Left hindlimb (tissue), 1 donor: ENCODE measurements at regions not wholly inside any gene's neighbourhood (a gene's known extent, or its start where the extent isn't known, plus 50 kb on each side); places are given as distances from the start of the nearest gene placed in this dataset.
"Not testable (repeated sequence)": the region's sequence is repeated elsewhere in the genome, so short reads cannot be mapped to it uniquely, and the experiment has no call there.

Experiments used
- DNase-seq: peaks from one replicate; pipeline ENCODE4 v3.0.0-alpha.2; 2018

DNA sequence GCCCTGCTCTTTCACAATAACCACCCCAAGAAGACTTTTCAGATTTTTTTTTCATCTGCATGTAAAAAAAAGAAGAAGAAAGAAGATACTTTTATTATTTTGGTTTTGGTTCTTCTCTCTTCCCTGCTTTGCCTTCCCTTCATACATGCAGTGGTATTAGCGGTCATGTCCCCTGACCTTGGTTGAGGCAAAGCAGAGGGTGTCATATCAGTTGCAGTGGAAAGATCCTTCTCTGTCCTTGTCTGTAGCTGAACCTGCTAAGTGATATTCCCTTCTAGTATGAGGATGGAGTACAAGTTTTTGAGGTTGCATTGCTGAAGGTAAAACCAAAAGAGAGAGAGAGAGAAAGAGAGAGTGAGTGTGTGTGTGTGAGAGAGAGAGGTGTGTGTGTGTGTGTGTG is 345.7 kb downstream of the UTRN start:
- DNase-seq: no peak

DNA sequence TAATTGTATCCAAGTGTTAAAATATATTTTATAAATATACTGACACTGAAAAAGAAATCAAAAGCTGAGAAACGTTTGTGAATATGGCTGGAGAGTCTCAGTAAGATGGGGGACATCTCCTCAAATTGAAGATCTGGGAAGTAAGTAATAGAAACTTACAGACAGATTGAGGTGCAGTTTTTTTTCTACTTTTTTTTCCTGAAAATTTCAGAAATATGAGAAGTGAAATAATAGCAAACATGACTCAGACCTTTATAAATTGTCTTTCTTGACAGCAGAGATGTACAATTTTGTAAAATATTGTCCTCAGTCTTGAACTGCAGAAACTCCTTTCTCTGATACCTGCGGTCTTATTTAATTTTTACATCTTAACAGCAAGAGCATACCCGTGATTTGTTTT is 347.1 kb downstream of the UTRN start:
- no peak for DNase-seq

DNA sequence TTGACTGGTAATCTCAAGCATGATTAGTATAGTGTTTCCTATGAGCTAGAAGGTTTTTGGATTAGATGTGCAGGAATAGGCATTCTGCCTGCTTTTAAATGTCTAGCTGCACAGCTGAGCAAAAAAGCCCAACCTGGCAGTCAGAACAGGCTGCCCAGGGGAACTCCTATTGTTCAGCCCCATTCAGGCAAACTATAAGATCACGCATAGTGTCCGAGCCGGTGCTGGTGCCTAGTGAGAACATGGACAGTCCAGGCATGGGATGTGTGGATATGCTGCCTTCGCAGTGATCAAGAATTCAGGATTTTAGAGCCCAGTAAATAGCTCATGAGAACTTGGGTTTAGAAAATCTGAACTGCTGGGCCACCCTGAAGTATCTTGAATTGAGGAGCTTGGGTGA is 348.8 kb downstream of the UTRN start:
- no peak for DNase-seq

DNA sequence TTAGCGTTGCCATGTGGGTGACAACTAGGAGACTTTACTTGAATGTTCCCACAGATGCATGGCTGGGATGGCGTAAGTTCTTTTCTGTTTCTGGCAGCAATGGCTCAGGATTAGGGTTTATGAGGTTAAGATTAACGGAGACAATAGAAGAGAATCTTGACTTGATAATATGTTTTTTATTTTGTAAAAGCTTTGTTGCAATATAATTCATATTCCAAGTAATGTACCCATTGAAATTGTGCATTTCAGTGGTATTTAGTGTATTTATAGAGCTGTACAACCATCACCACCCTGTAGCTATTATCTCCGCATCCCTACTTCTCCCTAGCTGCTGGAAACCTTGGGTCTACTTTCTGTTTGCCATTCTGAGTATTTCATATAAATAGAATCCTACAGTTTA is 349.2 kb downstream of the UTRN start:
- no peak for DNase-seq

DNA sequence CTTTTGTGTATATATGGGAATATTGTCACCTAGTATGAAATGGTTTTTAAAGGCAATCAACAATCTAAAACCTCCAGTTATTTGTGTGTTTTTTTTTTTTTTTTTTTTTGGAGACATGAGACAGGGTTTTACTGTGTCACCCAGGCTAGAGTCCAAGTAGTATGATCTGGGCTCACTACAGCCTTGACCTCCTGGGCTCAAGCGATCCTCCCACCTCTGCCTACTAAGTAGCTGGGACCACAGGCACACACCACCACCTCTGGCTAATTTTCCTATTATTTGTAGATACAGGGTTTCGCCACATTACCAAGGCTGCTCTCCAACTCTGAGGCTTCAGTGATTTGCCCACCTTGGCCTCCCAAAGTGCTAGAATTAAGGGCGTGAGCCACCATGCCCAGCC is 349.9 kb downstream of the UTRN start:
- no peak for DNase-seq

DNA sequence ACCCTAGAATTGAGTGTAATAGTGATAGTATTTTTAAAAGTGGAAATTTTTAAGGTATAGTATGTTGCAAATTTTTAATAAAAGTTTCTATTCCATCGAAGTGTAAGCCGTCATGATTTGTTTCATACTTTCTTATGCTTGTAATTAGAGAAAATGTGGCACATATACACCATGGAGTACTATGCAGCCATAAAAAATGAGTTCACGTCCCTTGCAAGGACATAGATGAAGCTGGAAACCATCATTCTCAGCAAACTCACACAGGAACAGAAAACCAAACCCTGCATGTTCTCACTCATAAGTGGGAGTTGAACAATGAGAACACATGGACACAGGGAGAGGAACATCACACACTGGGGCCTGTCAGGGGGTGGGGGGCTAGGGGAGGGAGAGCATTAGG is 350.9 kb downstream of the UTRN start:
- DNase-seq: not testable (repeated sequence)

DNA sequence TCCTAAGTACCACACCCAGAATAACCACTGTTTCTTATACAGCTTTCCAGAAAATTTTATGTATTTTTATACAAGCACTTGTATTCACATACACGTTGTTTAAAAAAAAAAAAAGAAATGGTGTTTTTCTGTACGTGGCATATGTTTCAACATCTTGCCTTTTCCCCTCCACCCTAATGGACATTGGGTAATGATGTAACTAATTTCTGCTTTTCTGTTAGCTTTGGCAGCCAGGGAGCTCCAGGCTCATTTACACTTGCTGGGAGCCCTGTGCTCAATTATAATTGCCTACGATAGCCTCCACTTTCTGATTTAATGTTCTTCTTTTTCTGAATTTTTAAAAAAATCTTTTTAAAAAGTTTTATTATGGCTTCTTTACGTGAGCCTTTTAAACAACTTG is 352.4 kb downstream of the UTRN start:
- no peak for DNase-seq

DNA sequence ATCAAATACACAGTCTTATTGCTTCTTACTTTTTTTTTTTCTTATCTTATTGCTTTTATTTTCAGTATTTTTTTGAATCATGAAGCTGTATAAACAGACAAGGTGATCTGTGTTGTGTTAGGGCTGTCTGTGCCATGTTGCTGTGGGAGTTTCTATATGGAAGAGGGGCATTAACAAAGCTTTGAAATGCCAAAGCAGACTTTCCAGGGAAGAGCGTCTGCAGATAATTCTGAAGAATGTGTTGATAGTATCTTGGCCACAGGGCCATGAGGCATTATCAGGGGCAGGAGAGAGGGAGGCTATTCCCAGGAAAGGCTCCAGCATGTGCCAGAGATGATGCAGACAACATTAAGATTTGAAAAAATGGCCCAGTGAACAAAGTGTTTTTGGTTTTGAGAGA is 354.5 kb downstream of the UTRN start:
- DNase-seq: no peak

DNA sequence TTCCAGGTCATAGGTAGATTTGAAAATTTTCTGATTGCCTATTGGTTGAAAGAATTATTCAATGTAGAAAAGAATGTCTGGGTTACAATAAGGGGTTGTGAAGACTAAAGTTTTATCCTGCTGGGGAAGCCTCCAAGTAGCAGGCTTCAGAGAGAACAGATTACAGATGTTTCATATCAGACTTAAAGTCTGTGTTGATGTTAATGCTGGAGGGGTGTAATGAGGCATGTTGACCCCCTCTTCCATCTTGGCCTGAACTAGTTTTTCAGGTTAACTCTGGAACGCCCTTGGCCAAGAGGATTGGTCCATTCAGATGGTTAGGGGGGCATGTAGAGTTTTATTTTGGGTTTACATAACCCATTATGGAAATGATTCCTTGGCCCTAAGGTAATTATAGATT is 356.2 kb downstream of the UTRN start:
- DNase-seq: no peak

DNA sequence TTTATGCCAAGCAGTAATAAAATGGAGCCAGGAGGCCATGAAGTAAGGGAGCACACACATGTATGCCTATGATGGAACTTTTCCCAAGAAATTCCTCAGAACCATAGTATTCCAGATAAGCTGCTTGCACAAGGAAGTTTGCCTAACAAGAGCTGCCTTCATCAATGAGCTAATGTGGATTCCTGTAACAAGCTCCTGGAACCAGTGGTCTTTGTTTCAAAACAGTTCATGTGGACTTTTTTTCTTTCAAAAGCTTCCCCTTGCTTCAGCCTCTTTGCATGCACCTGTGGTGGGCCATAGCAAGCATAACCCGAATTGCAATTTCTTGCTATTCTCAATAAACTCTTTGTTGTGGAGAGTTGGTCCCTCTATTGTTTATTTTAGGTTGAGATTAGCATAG is 359.6 kb downstream of the UTRN start:
- DNase-seq: no peak

DNA sequence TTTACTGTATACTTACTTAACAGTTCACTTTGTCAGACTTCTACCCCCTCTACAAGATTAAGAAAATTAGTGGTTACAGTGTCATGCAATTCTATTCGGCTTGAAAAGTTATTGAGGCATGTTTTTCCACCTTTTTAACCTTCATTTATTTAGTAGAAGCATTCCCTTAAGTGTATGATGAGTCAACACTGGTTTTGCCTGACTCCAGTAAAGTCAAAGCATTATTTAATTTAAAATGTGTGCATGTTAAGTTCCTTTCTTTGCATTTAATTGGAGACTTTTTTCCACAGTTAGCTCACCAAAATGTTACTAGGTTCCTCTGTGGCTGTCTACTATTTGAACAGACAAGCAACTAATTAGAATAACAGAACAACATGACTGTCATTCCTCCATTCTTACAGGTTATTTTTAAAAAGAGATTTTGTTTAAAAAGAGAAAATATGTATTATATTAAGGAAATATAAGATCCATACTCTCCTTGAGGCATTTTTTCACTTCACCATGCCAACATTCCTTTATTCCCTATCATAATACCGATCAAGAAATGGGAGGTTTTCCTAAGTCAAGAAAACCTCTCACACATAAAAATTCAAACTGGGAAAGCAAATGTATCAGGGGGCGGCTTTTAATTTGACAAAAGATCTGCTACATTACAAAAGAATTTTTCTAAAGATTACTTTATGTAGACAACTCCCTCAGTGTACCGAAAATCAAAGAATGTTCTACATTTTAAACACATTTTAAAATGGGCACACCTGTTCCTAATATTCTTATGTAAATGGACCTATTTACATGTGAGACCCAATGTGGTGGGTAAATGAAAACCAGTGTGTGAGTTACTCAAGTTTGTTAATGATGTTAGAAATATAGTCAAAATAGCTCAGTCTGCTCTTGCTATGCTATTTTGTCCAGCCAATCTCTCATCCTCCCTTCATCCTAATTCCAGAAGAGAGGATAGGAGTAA is 361.2 kb downstream of the UTRN start:
- no peak for DNase-seq

DNA sequence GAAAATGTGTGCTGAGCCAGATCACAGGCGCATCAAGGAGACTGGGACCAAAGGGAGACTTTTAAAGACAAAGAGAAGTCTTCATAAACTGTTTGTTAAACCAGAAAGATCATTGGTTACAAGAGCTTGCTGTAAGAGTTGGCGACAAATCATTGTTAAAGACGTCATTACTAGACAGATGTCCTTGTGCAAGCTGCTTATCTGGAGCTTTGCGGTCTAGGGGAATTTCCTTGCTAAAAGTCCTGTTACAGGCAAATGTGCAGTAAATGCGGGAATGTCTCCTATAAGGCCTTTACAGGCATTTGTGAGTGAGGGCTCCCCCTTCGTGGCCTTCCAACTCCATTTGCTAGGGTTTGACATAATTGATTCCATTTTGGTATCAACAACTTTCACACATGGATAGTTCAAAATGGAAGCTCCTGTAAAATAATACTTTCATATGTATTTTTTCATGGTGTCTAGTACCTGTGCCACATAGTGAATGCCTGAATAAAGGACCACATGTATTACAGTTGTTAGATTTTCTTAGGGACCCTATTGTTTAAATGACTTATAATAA is 362.4 kb downstream of the UTRN start:
- no peak for DNase-seq

DNA sequence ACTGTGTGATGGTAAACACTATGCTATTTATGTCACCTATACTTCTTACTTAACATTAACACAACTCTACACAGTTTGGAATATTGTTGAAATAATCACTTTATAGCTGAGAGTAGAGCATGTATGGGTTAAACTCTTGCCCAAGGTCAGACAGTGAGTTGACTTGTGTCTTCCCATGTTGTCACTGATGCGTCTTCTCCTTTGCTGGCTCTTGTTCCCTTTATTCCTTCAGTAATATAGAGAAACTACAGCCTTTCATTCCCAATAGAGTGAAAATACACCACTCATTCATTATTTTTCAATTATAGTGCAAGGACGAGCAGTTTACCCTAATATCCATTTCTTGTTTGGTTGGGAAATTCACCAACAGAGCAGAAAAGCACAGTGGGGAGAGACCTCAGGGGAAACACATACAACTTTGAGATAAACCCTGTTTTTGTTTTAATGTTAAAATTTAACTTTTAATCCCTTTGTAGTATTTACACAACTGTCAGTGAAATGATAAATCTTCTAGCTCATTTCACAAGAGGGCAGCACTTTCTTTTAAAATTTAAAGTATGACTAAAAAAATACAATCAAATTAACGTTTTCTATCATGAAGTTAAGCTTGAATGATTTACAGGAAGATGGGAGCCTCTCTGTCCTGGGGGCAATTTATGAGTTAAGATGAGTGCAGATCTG is 363.0 kb downstream of the UTRN start:
- DNase-seq: no peak

DNA sequence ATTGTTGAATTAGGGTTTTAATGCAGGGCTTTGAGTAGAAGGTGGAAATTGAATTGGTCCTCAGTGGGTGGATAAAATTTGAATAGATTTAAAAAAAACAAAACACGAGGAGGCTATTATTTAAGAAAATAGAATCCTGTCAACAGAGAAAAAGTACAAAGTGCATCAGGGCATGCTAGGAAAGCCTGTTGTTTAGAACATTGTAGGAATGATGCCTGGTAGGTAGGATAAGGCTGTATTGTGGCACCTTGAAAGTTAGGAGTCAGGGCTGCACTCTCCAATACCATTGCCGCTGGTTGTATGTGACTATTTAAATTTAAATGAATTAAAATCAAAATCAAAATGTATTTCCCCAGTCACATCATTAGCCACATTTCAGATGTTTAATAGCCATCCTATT is 363.9 kb downstream of the UTRN start:
- no peak for DNase-seq

DNA sequence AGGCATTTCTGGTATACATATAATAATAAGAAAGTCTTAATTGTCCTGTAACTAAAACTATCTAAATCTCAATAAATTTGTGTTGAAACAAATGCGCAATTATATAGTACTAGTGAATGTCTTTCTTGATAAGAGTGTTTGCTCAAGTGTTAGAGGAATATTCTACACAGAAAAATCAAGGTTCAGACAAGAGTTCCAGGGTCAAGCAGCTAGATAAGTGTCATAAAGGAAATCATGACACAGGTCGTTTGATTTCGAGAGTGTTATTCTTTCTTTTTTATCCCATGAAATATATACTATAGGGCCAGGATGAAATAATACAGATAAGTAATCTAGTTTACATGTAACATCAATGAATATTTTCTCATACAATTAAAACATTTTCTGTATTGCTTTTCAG is 366.1 kb downstream of the UTRN start:
- no peak for DNase-seq

DNA sequence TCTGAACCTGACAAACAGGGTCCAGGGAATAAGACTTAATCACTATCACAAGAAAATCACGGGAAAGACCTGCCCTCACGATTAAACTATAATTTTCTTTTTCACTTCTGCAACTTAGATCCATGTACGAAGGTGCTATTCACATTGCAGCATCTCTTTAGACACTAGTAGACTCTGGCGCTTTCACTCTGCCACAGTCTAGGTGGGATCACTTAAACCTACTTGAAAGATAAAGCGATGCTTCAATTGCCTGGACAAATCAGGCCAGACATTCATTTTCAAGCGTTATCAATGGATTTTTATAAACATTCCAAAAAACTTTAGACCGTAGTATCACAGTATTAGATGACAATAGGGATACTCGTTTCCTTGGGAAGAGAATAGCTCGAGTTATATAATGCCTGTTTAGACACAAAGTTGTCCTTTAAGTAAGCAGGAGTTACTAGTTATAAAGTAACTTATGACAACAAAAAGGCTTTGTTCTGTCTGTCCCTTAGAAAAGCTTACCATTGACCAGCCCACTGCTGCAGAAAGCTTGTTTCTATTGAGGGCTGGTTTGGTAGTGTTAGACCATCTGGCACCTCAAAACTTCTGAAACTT is 367.3 kb downstream of the UTRN start:
- no peak for DNase-seq

DNA sequence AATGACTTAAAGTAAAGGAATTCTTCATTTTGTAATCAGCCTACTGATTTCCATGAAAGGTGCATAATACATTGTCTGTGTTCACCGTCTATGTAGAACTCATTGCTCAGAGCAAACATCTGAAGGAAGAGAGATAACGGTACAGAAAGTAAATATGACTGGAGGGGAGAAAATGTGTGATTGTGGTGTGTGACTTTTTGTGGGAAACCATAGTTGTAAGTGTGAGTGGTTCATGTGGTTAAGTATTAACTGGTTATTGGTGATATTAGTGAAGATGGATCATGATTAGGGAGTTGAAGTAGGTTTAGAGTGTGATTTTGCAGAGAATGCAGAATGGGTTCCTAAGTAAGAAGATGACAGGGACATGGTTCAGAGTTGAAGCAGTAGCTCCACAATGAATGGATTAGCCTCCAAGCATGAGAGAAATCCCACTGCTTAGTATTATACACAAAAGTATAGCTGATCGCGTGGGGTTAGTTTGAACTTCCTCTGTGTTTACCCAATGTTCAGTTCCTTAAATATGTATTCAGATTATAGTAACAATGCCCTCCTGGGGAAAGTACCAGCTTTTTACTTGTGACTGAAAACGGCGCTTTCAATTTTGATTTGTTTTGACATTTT is 368.9 kb downstream of the UTRN start:
- no peak for DNase-seq

DNA sequence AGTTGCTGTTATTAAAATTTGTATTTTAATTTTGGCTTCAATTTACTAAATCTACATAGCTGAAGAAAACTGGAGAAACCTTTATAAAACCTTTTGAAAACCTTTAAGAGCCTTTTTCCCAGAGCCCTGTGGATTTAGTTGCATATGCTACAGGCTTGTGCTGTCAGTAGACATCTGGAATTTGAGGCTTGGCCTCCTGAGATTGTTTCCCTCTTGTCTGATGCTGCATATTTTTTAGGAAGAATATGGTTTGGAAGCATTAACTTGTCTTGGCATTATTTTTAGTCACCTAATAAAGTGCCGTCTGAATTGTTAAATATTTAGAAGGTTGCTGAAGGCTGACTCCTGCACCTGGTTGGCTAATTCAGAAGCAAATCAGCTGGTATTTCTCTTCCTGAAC is 369.4 kb downstream of the UTRN start:
- DNase-seq: no peak

DNA sequence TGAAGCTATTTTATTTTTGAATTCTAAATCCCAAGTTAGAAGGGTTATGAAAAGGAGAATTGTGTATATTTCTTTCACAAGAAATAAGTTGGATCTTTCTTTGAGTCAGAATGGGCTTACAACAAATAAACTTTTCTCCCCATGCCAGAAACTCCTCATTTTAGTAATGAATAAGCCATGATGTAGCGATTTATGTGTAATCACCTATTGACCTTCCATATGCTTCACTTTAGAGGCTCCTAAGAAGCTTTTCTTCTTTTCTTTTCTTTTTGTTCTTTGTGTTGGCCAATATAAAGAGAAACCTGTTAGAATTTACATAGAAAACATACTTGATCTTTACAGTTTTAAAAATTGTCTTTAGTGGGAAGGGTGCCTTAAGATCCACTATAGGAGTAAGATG is 370.2 kb downstream of the UTRN start:
- DNase-seq: no peak

DNA sequence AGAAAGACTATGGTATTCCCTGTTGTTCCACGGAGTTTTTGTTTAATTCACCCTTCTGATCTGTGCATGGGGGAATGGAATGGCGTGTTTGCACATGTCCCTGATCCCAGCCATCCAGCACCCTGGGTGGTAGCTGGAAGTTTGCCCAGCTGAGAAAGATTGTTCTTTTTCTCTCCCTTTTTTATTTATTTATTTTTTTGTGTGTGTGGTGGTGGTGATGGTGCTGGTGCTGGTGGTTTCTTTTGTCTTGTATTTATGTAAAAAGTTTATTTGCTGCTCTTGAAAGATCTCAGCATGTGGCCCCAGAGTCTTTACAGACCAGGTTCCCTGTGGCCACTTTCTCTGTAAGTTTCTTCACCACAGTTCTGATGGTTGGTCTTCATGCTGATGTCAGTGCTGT is 372.6 kb downstream of the UTRN start:
- no peak for DNase-seq

DNA sequence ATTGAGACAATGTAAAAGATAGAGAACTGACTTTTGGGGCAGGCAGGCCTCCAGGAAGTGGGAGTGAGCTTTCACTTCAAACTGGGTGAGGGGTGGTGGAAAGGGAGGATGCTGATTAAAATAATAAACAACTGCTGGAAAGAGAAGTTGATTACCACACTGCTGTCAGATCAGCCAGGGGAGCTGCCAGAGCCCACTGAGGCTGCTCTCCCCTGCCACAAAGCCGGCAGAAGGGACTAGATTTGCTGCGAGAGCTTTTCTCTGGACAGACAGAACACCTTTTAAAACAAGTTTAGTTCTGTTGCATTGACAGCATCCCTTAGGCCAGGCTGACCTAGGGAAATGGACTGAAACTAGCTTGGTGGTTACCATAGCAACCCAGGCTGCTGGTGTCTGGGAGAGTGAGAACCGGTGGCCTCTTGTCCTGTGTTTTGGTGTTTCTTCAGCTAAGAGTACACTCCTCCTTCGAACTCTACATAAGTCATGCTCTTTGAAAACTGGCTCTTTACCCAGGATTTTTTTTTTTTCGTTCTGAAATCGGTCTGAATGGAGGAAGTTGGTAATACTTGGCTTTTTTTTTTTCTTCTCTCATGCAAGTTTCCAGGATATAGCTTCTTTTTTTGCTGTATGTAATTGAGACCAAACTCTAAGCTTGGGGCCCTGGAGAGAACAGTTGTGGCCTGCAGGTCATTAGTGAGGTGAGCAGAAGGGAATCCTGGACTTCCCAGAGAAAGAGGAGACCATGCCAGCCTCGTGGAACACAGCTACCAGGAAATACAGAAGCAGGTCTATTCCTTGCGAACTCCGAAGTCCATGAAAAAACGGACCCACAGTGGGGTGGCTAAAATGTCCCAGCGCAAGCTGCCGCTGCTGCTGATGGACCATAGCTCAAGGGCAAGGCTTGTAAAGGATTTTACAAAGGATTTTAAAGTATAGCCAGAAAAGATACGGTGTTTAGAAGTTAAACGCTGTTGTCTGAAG is 374.4 kb downstream of the UTRN start:
- peak; percentile 54 for DNase-seq

DNA sequence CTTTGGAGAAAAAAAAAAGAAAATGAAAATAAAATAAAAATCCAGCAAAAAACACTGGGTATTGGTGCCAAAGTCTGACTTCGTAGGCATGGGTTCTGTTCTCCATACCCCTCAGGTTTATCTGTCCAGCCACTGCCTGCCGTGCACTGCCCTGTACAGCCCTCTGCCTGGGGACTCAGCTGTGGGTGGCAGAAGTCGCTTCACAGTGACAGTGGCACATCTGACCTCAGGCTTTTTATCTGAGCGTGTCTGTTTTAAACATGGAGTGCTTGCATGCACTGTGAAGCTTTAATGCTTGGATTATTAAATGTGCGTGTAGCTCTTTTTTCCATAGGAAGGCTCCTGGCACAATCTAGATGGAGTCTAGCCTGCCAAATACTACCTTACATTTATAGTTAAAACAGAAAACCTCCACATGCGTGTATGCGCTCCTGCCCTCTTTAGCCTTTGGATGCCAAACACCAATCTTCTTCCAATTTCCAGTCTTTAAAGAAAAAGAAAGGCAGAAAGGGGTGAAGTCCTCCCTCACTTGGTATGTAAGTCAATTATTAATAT is 375.5 kb downstream of the UTRN start:
- no peak for DNase-seq
